HG03060 (cell line): ENCODE measurements at regions not wholly inside any gene's neighbourhood (a gene's known extent, or its start where the extent isn't known, plus 50 kb on each side); places are given as distances from the start of the nearest gene placed in this dataset.

Experiments used
- ATAC-seq: cut with Tn5 transposase; IDR thresholded peaks from one replicate; pipeline ENCODE4 v1.9.1; 2021; ENCODE audit warnings: low read depth, moderate number of reproducible peaks; ENCODE audit not compliant: unreplicated experiment

DNA sequence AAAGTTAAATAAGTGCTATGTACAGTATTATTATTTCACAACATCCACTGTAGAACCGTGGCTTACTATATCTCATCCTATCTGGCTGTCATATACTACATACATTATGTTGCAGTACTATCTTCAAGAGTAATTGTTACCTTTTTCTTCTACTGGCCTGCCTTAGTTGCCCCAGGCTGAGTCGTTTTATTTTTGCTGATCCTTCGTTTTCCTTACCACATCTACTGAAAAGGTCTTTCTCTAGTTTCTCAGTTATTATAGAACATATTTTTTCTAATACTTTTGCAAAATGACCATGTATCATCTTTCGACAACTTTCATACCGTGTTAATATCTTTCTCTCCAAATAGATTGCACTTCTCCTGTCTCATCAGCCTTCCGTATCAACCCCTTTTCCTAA is 523.1 kb downstream of the SOX5 start:
- ATAC-seq: no peak

DNA sequence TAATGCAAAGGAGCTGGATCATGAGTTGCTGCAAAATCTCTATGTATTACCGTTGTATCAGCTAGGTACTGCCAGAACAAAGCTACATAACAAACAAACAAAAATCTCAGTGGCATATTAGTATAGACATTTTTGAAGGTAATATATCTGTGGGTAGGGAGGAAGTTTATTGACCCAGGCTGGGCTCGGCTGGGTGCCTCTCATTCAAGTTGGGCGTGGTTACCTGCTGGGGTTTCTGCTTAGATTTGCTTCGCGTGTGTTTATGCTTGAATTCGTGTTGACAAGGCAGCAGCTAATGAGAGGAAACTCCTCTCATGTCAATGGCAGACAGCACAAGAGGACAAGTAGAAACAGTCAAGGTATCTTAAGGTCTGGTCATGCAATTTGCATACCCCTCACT is 520.7 kb downstream of the SOX5 start:
- ATAC-seq: no peak

GRCh38 chr12:23431006-23431405 is 518.5 kb downstream of the SOX5 start:
- ATAC-seq: no peak

- no peak for ATAC-seq
Measured at GRCh38 chr12:23433121-23433520, 516.3 kb downstream of the SOX5 start.

DNA sequence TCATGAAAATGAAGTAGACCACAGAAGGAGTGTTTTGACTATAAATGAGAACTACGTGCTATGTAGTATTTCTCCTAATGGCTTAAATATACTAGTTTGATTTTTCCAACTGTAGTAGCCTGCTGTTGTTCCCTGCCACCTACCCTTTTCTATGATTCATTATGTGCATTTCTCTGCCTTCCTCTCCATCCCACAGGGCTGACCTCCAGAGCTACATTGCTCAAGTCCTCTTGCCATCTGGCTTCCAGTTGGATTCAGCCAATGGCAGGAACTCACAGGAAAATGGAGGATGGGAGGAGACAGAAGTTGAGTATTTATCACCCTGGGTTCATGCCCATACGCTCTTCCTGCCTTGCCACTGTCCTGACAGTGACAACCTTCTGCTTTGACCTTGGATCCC is 515.3 kb downstream of the SOX5 start:
- no peak for ATAC-seq

DNA sequence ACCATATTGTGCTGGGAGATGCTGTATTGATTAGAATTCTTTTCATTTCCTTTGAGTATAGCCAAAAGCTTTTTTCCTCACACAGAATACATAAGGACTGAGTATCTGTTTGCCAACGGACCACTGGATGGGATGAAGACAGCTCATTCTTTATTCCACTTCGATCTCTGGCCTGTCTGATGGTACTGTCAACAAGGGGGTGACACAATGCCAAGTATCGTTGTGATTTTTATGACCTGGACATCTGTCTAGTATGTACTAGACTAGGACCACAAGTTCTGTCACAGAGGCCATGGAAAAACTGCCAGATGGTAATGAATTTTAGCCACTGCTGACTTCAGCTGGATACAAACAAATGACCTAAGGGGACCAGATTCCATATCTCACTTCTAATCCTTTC is 502.7 kb downstream of the SOX5 start:
- ATAC-seq: no peak

- ATAC-seq: no peak
Measured at GRCh38 chr12:23450810-23451209, 498.7 kb downstream of the SOX5 start.

- no peak for ATAC-seq
Measured at GRCh38 chr12:23455283-23455682, 494.2 kb downstream of the SOX5 start.

DNA sequence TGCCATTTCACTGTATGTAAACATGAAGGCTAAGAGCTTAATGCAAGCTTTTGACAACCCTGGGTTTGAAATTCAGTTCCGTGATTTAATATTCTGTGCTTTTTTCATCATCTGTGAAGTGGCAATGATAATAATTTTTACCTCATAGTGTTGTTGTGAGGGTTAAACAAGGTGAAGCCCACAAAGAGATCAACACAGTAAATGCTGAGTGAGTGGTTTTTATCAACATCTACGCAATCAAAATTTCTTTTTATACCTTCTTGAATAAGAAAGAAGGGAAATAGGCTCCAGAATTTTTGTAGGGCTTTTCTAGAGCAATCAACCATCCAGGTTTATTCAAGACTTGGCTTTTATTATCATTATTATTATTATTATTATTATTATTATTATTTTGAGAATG is 490.8 kb downstream of the SOX5 start:
- no peak for ATAC-seq

DNA sequence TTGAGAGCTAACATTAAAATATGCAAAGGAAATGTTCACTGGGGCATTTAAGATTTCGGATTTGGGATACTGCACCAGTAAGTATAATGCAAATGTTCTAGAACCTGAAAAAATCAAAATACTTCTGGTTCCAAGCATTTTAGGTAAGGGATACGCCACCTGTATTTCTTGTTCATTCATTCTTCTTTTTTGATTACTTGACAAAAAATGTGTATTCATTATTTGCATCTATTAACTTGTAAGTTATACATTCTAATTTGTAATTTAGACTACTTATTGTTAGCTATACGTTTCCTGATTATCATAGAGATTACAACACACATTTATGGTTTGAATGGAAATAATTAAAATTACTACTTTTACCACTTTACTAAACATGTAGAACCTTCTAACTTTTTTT is 486.9 kb downstream of the SOX5 start:
- ATAC-seq: no peak

DNA sequence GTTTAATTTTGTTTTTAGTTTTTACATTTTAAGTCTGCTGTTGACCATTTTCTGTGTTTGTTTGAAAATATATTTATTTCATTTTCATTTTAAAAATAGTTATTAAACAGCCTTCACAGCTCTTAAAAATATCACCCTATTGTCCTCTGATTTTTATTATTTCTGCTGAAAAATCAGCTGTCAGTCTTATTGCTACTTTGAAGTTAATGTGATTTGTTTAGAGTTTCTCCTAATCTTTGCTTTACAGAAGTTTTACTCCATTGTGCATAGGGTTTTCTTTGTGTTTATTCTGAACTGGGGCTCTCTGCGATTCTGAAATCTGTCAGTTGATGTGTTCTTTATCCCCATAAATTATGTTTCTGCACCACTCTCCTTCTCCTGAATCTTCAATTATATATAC is 486.3 kb downstream of the SOX5 start:
- ATAC-seq: no peak

DNA sequence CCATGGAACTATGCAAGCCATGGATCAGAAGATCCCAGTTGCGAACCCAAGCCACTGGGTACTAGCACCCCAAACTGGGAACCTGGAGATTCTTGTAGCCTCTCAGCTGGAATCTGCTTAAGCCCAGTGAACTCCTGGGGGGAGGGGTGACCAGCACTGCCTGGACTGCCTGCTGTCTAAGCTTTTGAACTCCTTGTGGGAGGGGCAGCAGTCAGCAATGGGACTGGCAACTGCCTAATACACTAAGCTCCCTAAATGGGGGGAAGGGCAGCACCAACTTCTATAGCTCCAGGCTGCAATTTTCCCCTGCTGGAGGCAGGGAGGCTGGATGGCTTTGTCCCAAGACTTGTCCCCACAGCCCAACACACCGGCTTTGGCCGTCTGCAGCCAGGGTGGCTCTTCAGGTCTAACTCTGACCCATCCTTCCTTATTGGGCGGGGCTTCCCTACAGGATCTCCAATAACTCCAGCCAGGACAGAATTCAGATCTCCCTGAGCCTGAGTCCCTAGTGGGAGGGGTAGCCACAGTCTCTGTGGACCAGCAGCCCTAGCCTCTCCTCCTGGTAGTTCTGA is 485.1 kb downstream of the SOX5 start:
- ATAC-seq: no peak

- no peak for ATAC-seq
Measured at GRCh38 chr12:23472329-23472971, 477.0 kb downstream of the SOX5 start.

DNA sequence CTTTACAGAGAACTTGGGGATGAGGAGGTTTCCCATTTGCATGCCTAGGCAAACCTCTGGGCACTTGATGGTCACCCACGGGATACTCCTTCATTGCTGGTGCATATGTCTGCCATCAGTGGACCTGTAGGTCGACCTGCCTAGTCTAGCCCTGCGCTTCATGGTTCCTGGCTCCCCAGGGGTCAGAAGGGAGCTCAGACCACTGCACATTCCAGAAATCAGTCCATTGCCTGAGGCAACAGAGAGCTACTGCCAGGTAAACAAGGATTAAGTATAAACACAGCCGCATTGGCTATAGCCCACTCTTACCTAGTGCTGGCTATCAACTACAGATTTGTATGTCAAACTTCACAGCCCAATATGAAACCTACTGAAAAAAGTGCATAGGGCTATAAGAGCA is 476.4 kb downstream of the SOX5 start:
- no peak for ATAC-seq

- ATAC-seq: no peak
Measured at GRCh38 chr12:23474438-23474976, 475.0 kb downstream of the SOX5 start.
